ENCODE measurements at regions not wholly inside any gene's neighbourhood (a gene's known extent, or its start where the extent isn't known, plus 50 kb on each side); places are given as distances from the start of the nearest gene placed in this dataset.

- TF ChIP-seq, protein P1, sequence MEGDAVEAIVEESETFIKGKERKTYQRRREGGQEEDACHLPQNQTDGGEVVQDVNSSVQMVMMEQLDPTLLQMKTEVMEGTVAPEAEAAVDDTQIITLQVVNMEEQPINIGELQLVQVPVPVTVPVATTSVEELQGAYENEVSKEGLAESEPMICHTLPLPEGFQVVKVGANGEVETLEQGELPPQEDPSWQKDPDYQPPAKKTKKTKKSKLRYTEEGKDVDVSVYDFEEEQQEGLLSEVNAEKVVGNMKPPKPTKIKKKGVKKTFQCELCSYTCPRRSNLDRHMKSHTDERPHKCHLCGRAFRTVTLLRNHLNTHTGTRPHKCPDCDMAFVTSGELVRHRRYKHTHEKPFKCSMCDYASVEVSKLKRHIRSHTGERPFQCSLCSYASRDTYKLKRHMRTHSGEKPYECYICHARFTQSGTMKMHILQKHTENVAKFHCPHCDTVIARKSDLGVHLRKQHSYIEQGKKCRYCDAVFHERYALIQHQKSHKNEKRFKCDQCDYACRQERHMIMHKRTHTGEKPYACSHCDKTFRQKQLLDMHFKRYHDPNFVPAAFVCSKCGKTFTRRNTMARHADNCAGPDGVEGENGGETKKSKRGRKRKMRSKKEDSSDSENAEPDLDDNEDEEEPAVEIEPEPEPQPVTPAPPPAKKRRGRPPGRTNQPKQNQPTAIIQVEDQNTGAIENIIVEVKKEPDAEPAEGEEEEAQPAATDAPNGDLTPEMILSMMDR (IDR thresholded peaks at IDR 0.05) = no peak
- TF ChIP-seq ZNF263 (CRISPR knock-in tag; IDR thresholded peaks at IDR 0.05; ENCODE audit: low read depth) = no peak
- no peak for TF ChIP-seq PRRX2 (CRISPR knock-in tag; IDR thresholded peaks at IDR 0.05)
- TF ChIP-seq, protein P2, sequence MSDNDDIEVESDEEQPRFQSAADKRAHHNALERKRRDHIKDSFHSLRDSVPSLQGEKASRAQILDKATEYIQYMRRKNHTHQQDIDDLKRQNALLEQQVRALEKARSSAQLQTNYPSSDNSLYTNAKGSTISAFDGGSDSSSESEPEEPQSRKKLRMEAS (CRISPR knock-in tag; IDR thresholded peaks at IDR 0.05) = no peak
- no peak for TF ChIP-seq SP1 (CRISPR knock-in tag; conservative IDR thresholded peaks at IDR 0.05)
- no peak for TF ChIP-seq ELF4 (CRISPR knock-in tag; IDR thresholded peaks at IDR 0.05; ENCODE audit: low read depth)
- TF ChIP-seq ZNF121 (CRISPR knock-in tag; IDR thresholded peaks at IDR 0.05) = no peak
- TF ChIP-seq NR2C2 (CRISPR knock-in tag; IDR thresholded peaks at IDR 0.05) = no peak
- TF ChIP-seq TEAD4 (CRISPR knock-in tag; IDR thresholded peaks at IDR 0.05) = no peak
- no peak for TF ChIP-seq ETV6 (CRISPR knock-in tag; IDR thresholded peaks at IDR 0.05)
- TF ChIP-seq HMGA2 (CRISPR knock-in tag; IDR thresholded peaks at IDR 0.05) = no peak
Measured at GRCh38 chr18:2154278-2154677, 417.0 kb downstream of the METTL4 start.

Data from WTC11 (cell line).